ENCODE measurements at regions not wholly inside any gene's neighbourhood (a gene's known extent, or its start where the extent isn't known, plus 50 kb on each side); places are given as distances from the start of the nearest gene placed in this dataset.

- Histone ChIP-seq H3K4me1 (no peaks in the 10 kb centered on the region), H3K27ac (no peak overlapping the region), H3K36me3 (no peaks in the 10 kb centered on the region), H3K4me3 (no peak overlapping the region), H3K27me3 (no peaks in the 10 kb centered on the region), H3K9me3 (no peaks in the 10 kb centered on the region)
- intact Hi-C loops (cut with DNase I): no loop called here
- TF ChIP-seq CTCF (IDR thresholded peaks at IDR 0.05) (no peak), POLR2A (IDR thresholded peaks at IDR 0.05) (no peak), POLR2AphosphoS5 (IDR thresholded peaks at IDR 0.05; ENCODE audit: insufficient read depth in 1 of 2, low read depth in 1 of 2) (no peak)
- DNase-seq (ENCODE audit: extremely low spot score in 2 of 2): no peak
Measured at GRCh38 chr6:91483415-91484105, 896.7 kb upstream of the MAP3K7 start.

GRCh38 chr6:91482498-91482897, 895.6 kb upstream of the MAP3K7 start:
- DNase-seq (ENCODE audit: extremely low spot score in 2 of 2): no peak
- Histone ChIP-seq H3K27ac (no peak overlapping the region), H3K9me3 (no peaks in the 10 kb centered on the region), H3K36me3 (no peaks in the 10 kb centered on the region), H3K4me3 (no peak overlapping the region), H3K4me1 (no peaks in the 10 kb centered on the region), H3K27me3 (no peaks in the 10 kb centered on the region)
- intact Hi-C loops (cut with DNase I): no loop called here
- TF ChIP-seq CTCF (IDR thresholded peaks at IDR 0.05): no peak
- no peak for TF ChIP-seq POLR2AphosphoS5 (IDR thresholded peaks at IDR 0.05; ENCODE audit: insufficient read depth in 1 of 2, low read depth in 1 of 2)
- TF ChIP-seq POLR2A (IDR thresholded peaks at IDR 0.05): no peak

GRCh38 chr6:91480402-91480801, 893.5 kb upstream of the MAP3K7 start:
- intact Hi-C loops (cut with DNase I): no loop called here
- Histone ChIP-seq H3K27me3 (no peaks in the 10 kb centered on the region), H3K27ac (no peak overlapping the region), H3K36me3 (no peaks in the 10 kb centered on the region), H3K4me1 (peaks cover 11% of the 10 kb centered on the region), H3K4me3 (no peak overlapping the region), H3K9me3 (no peaks in the 10 kb centered on the region)
- DNase-seq (ENCODE audit: extremely low spot score in 2 of 2): no peak
- no peak for TF ChIP-seq POLR2A (IDR thresholded peaks at IDR 0.05)

- H3K27me3 ChIP-seq: no peaks in the 10 kb centered on the region
- H3K4me3 ChIP-seq: no peak overlapping the region
- intact Hi-C loops (cut with DNase I): no loop called here
- H3K27ac ChIP-seq: no peak overlapping the region
- no peak for DNase-seq (ENCODE audit: extremely low spot score in 2 of 2)
- H3K9me3 ChIP-seq: no peaks in the 10 kb centered on the region
- H3K4me1 ChIP-seq: peaks cover 13% of the 10 kb centered on the region
- no peaks in the 10 kb centered on the region for H3K36me3 ChIP-seq
- TF ChIP-seq POLR2A (IDR thresholded peaks at IDR 0.05): no peak
- TF ChIP-seq CTCF (IDR thresholded peaks at IDR 0.05): no peak
- TF ChIP-seq POLR2AphosphoS5 (IDR thresholded peaks at IDR 0.05; ENCODE audit: insufficient read depth in 1 of 2, low read depth in 1 of 2): no peak
Measured at GRCh38 chr6:91477688-91478087, 890.8 kb upstream of the MAP3K7 start.

GRCh38 chr6:91476000-91476399, 889.1 kb upstream of the MAP3K7 start:
- Histone ChIP-seq H3K4me3 (no peak overlapping the region), H3K4me1 (peaks cover 13% of the 10 kb centered on the region), H3K9me3 (no peaks in the 10 kb centered on the region), H3K27me3 (no peaks in the 10 kb centered on the region), H3K27ac (no peak overlapping the region), H3K36me3 (no peaks in the 10 kb centered on the region)
- intact Hi-C loops (cut with DNase I): no loop called here
- DNase-seq (ENCODE audit: extremely low spot score in 2 of 2): no peak
- TF ChIP-seq CTCF (IDR thresholded peaks at IDR 0.05): no peak
- TF ChIP-seq POLR2A (IDR thresholded peaks at IDR 0.05): no peak
- no peak for TF ChIP-seq POLR2AphosphoS5 (IDR thresholded peaks at IDR 0.05; ENCODE audit: insufficient read depth in 1 of 2, low read depth in 1 of 2)
